Endodermal cell (in vitro differentiated cells): ENCODE measurements at regions not wholly inside any gene's neighbourhood (a gene's known extent, or its start where the extent isn't known, plus 50 kb on each side); places are given as distances from the start of the nearest gene placed in this dataset.

Experiments used
- DNase-seq: peaks from one replicate; pipeline ENCODE4 v3.0.0-alpha.2; 2017
- H3K27ac ChIP-seq: 2 replicates; pipeline ENCODE4 v1.5.1; 2013; ENCODE audit warnings: mild to moderate bottlenecking, low read depth, low read length, moderate library complexity
- H3K27me3 ChIP-seq: 2 replicates; pipeline ENCODE4 v1.6.1; 2013; ENCODE audit warnings: mild to moderate bottlenecking, low read length, moderate library complexity; ENCODE audit not compliant: insufficient read depth, control insufficient read depth, poor library complexity, severe bottlenecking
- H3K36me3 ChIP-seq: 2 replicates; pipeline ENCODE4 v1.7.0; 2013; ENCODE audit warnings: mild to moderate bottlenecking, low read length, moderate library complexity; ENCODE audit not compliant: control insufficient read depth, insufficient read depth
- H3K4me1 ChIP-seq: one replicate; pipeline ENCODE4 v1.7.0; 2013; ENCODE audit warnings: low read length; ENCODE audit not compliant: control insufficient read depth, insufficient read depth
- H3K4me3 ChIP-seq: 2 replicates; pipeline ENCODE4 v1.5.1; 2013; ENCODE audit warnings: mild to moderate bottlenecking, low read length, moderate library complexity
- H3K9ac ChIP-seq: 2 replicates; pipeline ENCODE4 v1.6.1; 2013; ENCODE audit warnings: mild to moderate bottlenecking, low read length, moderate library complexity; ENCODE audit not compliant: poor library complexity, severe bottlenecking; ENCODE audit errors: extremely low read depth
- H3K9me3 ChIP-seq: 2 replicates; pipeline ENCODE4 v1.6.1; 2013; ENCODE audit warnings: mild to moderate bottlenecking, low read length, moderate library complexity; ENCODE audit not compliant: control insufficient read depth
- H3K27ac Mint-ChIP-seq: 2 replicates; pipeline ENCODE4 v1.8.0; 2020; ENCODE audit warnings: mixed read lengths
- H3K27me3 Mint-ChIP-seq: 2 replicates; pipeline ENCODE4 v1.8.0; 2021; ENCODE audit warnings: mild to moderate bottlenecking, mixed read lengths; ENCODE audit not compliant: insufficient read depth
- H3K36me3 Mint-ChIP-seq: 2 replicates; pipeline ENCODE4 v1.8.0; 2020; ENCODE audit warnings: low read depth, mixed read lengths
- H3K4me1 Mint-ChIP-seq: 2 replicates; pipeline ENCODE4 v1.8.0; 2020; ENCODE audit warnings: mixed read lengths
- H3K4me3 Mint-ChIP-seq: 2 replicates; pipeline ENCODE4 v1.8.0; 2020; ENCODE audit warnings: mild to moderate bottlenecking, moderate library complexity, mixed read lengths
- H3K9me3 Mint-ChIP-seq: 2 replicates; pipeline ENCODE4 v1.8.0; 2020; ENCODE audit warnings: mild to moderate bottlenecking, mixed read lengths
- WGBS, 2 experiments: methylation state at CpG; one replicate each; pipeline versions ENCODE4 v1.1.5 to v1.1.7; 2013; ENCODE audit warnings: missing lambda C conversion rate in 2 of 2, mixed read lengths in 1 of 2; ENCODE audit not compliant: insufficient coverage in 1 of 2, insufficient read length in 1 of 2; 5-methylcytosine and 5-hydroxymethylcytosine counted together
- TF ChIP-seq, protein P1 (sequence below): fragments of 200-600 bp; sonication (generic); conservative IDR thresholded peaks from 2 replicates; pipeline ENCODE4 v1.5.0; 2021; ENCODE audit warnings: antibody characterized with exemption, mild to moderate bottlenecking

- WGBS, 2 experiments = 100% methylated on average over 1 of the region's 2 CpGs; no CpG with 5 or more reads in 1 of the 2 experiments
- no peaks in the 10 kb centered on the region for H3K9me3 Mint-ChIP-seq
Measured at GRCh38 chr9:99457406-99457805, 235.3 kb downstream of the SEC61B start.

GRCh38 chr9:99457981-99458380 lies 235.9 kb downstream of the SEC61B start:
- Mint-ChIP-seq H3K27ac (no peak overlapping the region), H3K4me1 (peaks cover 9% of the 10 kb centered on the region), H3K9me3 (no peaks in the 10 kb centered on the region), H3K27me3 (peaks cover 29% of the 10 kb centered on the region), H3K4me3 (no peak overlapping the region), H3K36me3 (no peaks in the 10 kb centered on the region)
- Histone ChIP-seq H3K9me3 (no peaks in the 10 kb centered on the region), H3K36me3 (no peaks in the 10 kb centered on the region), H3K4me1 (no peaks in the 10 kb centered on the region), H3K9ac (no peak overlapping the region), H3K4me3 (no peak overlapping the region), H3K27me3 (peaks cover 7% of the 10 kb centered on the region), H3K27ac (no peak overlapping the region)
- TF ChIP-seq, protein P1, sequence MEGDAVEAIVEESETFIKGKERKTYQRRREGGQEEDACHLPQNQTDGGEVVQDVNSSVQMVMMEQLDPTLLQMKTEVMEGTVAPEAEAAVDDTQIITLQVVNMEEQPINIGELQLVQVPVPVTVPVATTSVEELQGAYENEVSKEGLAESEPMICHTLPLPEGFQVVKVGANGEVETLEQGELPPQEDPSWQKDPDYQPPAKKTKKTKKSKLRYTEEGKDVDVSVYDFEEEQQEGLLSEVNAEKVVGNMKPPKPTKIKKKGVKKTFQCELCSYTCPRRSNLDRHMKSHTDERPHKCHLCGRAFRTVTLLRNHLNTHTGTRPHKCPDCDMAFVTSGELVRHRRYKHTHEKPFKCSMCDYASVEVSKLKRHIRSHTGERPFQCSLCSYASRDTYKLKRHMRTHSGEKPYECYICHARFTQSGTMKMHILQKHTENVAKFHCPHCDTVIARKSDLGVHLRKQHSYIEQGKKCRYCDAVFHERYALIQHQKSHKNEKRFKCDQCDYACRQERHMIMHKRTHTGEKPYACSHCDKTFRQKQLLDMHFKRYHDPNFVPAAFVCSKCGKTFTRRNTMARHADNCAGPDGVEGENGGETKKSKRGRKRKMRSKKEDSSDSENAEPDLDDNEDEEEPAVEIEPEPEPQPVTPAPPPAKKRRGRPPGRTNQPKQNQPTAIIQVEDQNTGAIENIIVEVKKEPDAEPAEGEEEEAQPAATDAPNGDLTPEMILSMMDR = no peak
- 100% methylated on average over 1 of the region's 1 CpG; no CpG with 5 or more reads in 1 of the 2 experiments for WGBS, 2 experiments
- DNase-seq = no peak

More at GRCh38 chr9:99457406-99457805, 235.3 kb downstream of the SEC61B start:
- Histone ChIP-seq H3K36me3 (no peaks in the 10 kb centered on the region), H3K27me3 (peaks cover 7% of the 10 kb centered on the region), H3K9me3 (no peaks in the 10 kb centered on the region), H3K27ac (no peak overlapping the region), H3K9ac (no peak overlapping the region), H3K4me1 (no peaks in the 10 kb centered on the region), H3K4me3 (no peak overlapping the region)
- Mint-ChIP-seq H3K36me3 (no peaks in the 10 kb centered on the region), H3K27ac (no peak overlapping the region), H3K4me1 (peaks cover 5% of the 10 kb centered on the region), H3K27me3 (peaks cover 25% of the 10 kb centered on the region), H3K4me3 (no peak overlapping the region)
- TF ChIP-seq, protein P1 = no peak
- no peak for DNase-seq

- Histone ChIP-seq H3K9me3 (no peaks in the 10 kb centered on the region), H3K4me3 (no peak overlapping the region), H3K36me3 (no peaks in the 10 kb centered on the region), H3K27ac (no peak overlapping the region), H3K9ac (no peak overlapping the region), H3K27me3 (peaks cover 7% of the 10 kb centered on the region), H3K4me1 (peaks cover 5% of the 10 kb centered on the region)
- Mint-ChIP-seq H3K27me3 (peaks cover 30% of the 10 kb centered on the region), H3K36me3 (no peaks in the 10 kb centered on the region), H3K9me3 (no peaks in the 10 kb centered on the region), H3K4me3 (no peak overlapping the region), H3K27ac (no peak overlapping the region), H3K4me1 (peaks cover 20% of the 10 kb centered on the region)
- WGBS, 2 experiments = 86 to 95% methylated on average over 5 to 8 of the region's 9 CpGs
- TF ChIP-seq, protein P1 = no peak
- no peak for DNase-seq
Measured at GRCh38 chr9:99459919-99460318, 237.8 kb downstream of the SEC61B start.
